HL-60 (cell line): ENCODE measurements at regions not wholly inside any gene's neighbourhood (a gene's known extent, or its start where the extent isn't known, plus 50 kb on each side); places are given as distances from the start of the nearest gene placed in this dataset.

Experiments
- DNase-seq, 2 experiments: peaks; one replicate each; pipeline ENCODE4 v3.0.0-alpha.2; 2010 to 2020; ENCODE audit warnings: low read depth in 1 of 2, low spot score in 1 of 2
- H3K27ac ChIP-seq: fragments of 250-450 bp; sonication (Bioruptor Pico); replicated peaks from 2 replicates; pipeline ENCODE4 v1.5.1; 2020; ENCODE audit warnings: mild to moderate bottlenecking, moderate library complexity
- H3K27me3 ChIP-seq: fragments of 250-450 bp; sonication (Bioruptor Pico); 2 replicates; pipeline ENCODE4 v1.5.1; 2021; ENCODE audit warnings: mild to moderate bottlenecking, moderate library complexity; ENCODE audit not compliant: insufficient read depth, poor library complexity, severe bottlenecking
- H3K4me3 ChIP-seq: replicated peaks from 2 replicates; pipeline ENCODE4 v1.5.1; 2011; ENCODE audit warnings: mild to moderate bottlenecking, control low read depth, low read length; ENCODE audit not compliant: insufficient read depth
- CTCF ChIP-seq: IDR thresholded peaks from one replicate; pipeline ENCODE4 v1.5.1; 2011; ENCODE audit warnings: low read length, control low read depth, inconsistent platforms; ENCODE audit not compliant: insufficient read depth
- GABPA ChIP-seq: IDR thresholded peaks from 2 replicates; pipeline ENCODE4 v1.6.1; 2012; ENCODE audit warnings: low read depth
- POLR2AphosphoS5 ChIP-seq: IDR thresholded peaks from 2 replicates; pipeline ENCODE4 v1.6.1; 2012; ENCODE audit warnings: low read depth
- REST ChIP-seq: IDR thresholded peaks from 2 replicates; pipeline ENCODE4 v1.6.1; 2012; ENCODE audit warnings: low read depth; ENCODE audit not compliant: insufficient replicate concordance
- SPI1 ChIP-seq: IDR thresholded peaks from 2 replicates; pipeline ENCODE4 v1.6.1; 2012; ENCODE audit warnings: low read depth, mild to moderate bottlenecking, borderline replicate concordance

GRCh38 chr7:106493041-106493731 is 167.8 kb downstream of the CCDC71L start:
- no peak overlapping the region for H3K4me3 ChIP-seq
- H3K27me3 ChIP-seq, result no peaks in the 10 kb centered on the region
- no peak overlapping the region for H3K27ac ChIP-seq
- DNase-seq, result no peak
- no peak for TF ChIP-seq POLR2AphosphoS5

GRCh38 chr7:106488465-106488864 is 172.5 kb downstream of the CCDC71L start:
- H3K27ac ChIP-seq, result no peak overlapping the region
- no peak for TF ChIP-seq REST
- TF ChIP-seq GABPA, result no peak
- TF ChIP-seq POLR2AphosphoS5, result no peak
- no peak for TF ChIP-seq CTCF
- TF ChIP-seq SPI1, result no peak
- no peak for DNase-seq
- H3K4me3 ChIP-seq, result no peak overlapping the region
- H3K27me3 ChIP-seq, result no peaks in the 10 kb centered on the region

GRCh38 chr7:106487892-106488291 is 173.1 kb downstream of the CCDC71L start:
- H3K27ac ChIP-seq, result no peak overlapping the region
- no peaks in the 10 kb centered on the region for H3K27me3 ChIP-seq
- TF ChIP-seq REST (no peak), SPI1 (no peak), POLR2AphosphoS5 (no peak), CTCF (no peak), GABPA (no peak)
- no peak overlapping the region for H3K4me3 ChIP-seq
- DNase-seq, result no peak

GRCh38 chr7:106486331-106486730 is 174.6 kb downstream of the CCDC71L start:
- no peaks in the 10 kb centered on the region for H3K27me3 ChIP-seq
- TF ChIP-seq SPI1, result no peak
- no peak for TF ChIP-seq POLR2AphosphoS5
- TF ChIP-seq REST, result no peak
- TF ChIP-seq GABPA, result no peak
- no peak for TF ChIP-seq CTCF
- no peak overlapping the region for H3K4me3 ChIP-seq
- DNase-seq, result no peak
- no peak overlapping the region for H3K27ac ChIP-seq
